GM12891 (cell line): ENCODE measurements at regions not wholly inside any gene's neighbourhood (a gene's known extent, or its start where the extent isn't known, plus 50 kb on each side); places are given as distances from the start of the nearest gene placed in this dataset.

Source experiments
- PAX5 ChIP-seq: IDR thresholded peaks from 2 replicates; pipeline ENCODE4 v1.6.1; 2011; ENCODE audit warnings: low read length, moderate library complexity, mild to moderate bottlenecking; ENCODE audit not compliant: insufficient read depth, severe bottlenecking
- POLR2A ChIP-seq: IDR thresholded peaks from 2 replicates; pipeline ENCODE4 v1.6.1; 2011; ENCODE audit warnings: low read depth, low read length, control low read depth
- POLR2AphosphoS5 ChIP-seq: IDR thresholded peaks from 2 replicates; pipeline ENCODE4 v1.6.1; 2011; ENCODE audit warnings: low read depth, low read length, control low read depth
- SPI1 ChIP-seq: IDR thresholded peaks from 2 replicates; pipeline ENCODE4 v1.6.1; 2011; ENCODE audit warnings: low read depth, low read length, control low read depth
- TAF1 ChIP-seq: IDR thresholded peaks from 2 replicates; pipeline ENCODE4 v1.6.1; 2011; ENCODE audit warnings: low read depth, low read length, control low read depth

- no peak for TF ChIP-seq POLR2A
- no peak for TF ChIP-seq TAF1
- TF ChIP-seq POLR2AphosphoS5, result no peak
- no peak for TF ChIP-seq PAX5
- TF ChIP-seq SPI1, result no peak
These were observed 592.0 kb downstream of the ZNF385D start for GRCh38 chr3:21158861-21159542.
